GM19468 (cell line): ENCODE measurements at regions not wholly inside any gene's neighbourhood (a gene's known extent, or its start where the extent isn't known, plus 50 kb on each side); places are given as distances from the start of the nearest gene placed in this dataset.
"Not testable (repeated sequence)": the region's sequence is repeated elsewhere in the genome, so short reads cannot be mapped to it uniquely, and the experiment has no call there.

Experiments used
- ATAC-seq: cut with Tn5 transposase; IDR thresholded peaks from one replicate; pipeline ENCODE4 v1.9.1; 2021; ENCODE audit warnings: mild to moderate bottlenecking, moderate library complexity, moderate number of reproducible peaks; ENCODE audit not compliant: unreplicated experiment; ENCODE audit errors: extremely low read depth

DNA sequence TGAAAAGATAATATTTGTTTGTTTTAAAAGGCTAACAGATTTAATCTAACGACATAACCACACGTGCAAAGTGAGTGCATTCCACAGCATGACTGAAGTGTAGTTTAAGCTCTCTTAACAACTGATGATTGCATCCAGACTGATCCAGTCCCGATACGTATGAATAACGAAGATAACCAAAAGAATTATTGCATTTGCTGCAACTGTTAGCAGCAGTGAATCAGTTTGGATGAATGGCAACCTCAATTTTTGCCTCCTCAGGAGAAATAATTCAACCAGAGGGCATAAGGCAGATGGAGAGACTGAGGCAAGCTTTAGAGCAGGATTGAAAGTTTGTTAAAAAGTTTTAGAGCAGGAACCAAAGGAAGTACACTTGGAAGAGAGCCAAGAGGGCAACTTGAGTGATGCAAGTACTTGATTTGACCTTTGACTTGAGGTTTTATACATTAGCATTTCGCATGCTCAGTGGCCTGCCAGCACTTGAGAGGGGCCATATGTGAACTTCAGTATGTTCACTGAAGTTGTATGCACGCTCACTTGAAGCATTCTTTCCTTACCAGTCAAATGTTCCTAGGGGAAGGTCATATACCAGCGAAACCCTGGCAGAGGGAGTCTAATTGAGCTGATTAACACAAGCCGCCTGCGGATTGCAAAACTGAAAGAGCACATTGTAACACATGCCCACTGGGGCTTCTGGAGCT, 835.0 kb upstream of the PCDH20 start:
- ATAC-seq: no peak

DNA sequence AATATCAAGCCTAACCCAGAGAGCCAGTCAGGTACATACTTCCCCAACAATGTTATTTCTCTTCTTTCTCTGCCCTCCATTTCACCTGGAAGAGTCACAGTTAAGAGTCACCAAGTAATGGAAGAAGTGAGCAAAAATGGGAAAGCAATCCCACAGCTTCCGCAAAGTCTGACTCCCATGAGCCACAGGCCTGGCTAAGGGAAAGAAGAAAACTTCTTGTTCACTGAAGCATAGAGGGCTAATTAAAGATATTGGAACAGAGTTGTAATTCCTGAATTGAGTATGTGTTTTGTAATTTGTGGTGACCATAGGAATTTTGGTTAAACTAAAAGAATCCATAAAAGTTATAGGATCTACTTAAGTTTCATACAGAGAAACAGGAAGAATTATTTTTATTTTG, 830.9 kb upstream of the PCDH20 start:
- ATAC-seq: no peak

DNA sequence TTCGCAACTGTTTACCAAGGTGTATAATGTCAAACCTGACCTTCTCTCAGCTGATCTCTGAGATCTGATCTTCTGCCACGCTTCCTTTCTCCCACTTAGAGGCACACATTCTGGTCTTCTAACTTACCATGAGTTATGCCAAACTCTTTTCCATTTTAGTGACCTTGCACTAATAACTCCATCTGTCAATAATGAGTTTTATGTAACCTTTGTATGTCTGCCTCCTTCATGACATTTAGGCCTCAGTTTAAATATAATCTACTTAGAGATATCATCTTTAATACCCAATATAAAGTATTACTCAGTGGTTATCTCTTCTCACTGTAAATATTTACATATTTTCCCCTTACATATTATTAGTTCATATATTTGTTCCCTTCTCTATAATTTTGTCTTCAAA, 827.5 kb upstream of the PCDH20 start:
- ATAC-seq: no peak

DNA sequence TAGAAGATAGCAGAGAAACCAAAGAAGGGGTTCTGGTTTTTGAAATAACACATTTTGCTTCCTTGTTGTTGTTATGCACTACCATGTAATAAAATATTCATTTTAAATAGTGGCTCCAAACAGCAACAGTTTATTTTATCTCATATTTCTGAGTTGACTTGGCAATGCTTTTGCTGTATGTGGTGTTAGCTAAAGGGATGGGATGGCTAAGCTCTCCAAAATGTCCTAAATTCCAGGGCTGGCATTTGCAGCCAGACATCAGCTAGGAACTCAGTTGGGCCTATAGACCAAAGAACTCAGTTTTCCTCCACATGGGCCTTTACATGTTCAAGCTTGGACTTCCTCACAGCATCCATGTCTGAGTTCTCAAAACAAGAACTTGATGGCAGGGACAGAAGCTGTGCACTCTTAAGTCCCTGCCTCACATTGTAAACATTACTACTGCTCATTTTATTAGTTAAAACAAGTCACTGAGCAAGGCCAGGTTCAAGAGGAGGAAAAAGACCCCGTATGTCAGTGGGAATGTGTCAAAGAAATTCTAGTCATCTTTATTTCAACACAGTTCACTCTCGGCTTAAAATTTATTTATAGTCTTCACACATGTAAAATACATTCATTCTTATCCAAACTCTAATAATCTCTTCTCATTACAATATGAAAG, 819.3 kb upstream of the PCDH20 start:
- no peak for ATAC-seq

DNA sequence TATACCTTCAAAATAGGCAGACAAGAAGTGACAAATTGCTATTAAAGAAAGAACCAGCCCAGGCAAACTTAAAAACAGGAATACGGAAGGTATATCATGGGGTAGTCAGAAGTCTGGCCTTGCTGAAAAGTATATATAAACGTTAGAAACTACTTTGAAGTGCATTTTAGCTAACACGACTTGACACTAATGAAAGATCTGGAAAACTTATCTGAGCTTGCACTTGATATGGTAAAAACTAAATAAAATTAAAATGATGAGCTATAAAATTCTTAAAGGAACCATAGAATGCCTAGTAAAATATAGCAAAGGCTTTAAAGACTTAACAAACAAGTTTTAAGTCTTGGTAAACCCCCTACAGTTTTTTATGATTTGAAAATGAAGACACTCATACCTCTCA, 795.3 kb upstream of the PCDH20 start:
- ATAC-seq: no peak

DNA sequence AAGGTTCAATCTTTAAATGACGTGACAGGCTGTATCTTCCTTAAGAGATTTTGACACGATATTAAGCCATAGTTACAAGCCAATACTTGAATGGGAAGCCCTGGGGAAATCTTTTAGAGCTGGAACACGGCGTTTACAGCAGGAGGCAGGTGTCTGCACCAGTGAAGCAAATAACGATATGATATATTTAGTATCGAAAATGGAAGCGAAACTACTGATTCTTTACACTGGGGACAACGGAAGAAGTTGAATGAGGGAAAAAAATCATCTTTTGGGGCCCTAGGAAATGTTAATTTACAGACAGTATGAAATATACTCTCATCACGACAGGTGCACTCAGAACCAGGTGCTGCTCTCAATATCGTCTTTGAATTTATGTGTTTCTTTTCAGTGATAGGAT, 793.9 kb upstream of the PCDH20 start:
- no peak for ATAC-seq

DNA sequence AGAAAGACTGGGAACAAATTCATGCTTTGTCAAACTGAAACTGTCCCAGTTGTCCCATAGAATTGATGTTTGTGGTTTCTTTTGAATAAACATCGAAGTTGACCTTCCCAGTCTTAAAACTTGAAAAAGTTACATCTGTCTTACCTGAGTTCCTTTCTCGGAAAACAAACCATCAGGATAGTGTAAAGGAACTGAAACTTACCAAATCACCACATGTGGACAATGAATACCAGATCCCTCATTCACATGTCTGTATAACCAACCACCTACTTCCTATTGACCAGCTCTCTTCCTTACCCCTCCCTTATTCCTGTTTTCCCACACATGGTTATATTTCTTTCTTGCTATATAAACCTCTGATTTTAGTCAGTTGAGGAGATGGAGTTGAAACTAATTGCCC, 791.7 kb upstream of the PCDH20 start:
- no peak for ATAC-seq

DNA sequence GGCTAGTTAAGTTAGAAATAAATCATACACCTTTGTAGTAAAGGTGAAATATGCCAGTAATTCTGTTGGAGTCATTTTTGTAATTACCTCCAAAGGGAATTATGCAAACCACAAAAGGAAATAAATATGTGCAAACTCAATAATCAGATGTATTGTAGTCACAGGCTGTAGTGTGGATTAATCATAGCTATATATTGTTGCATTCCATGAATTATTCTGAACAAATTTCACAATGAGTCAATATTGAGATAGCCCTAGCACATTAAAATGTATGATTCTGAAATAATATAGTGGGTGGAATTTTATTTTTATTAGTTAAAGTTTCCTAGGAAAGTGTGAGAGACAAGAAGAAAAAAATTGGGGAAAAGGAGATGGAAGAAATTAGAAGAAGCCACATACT, 790.5 kb upstream of the PCDH20 start:
- no peak for ATAC-seq

DNA sequence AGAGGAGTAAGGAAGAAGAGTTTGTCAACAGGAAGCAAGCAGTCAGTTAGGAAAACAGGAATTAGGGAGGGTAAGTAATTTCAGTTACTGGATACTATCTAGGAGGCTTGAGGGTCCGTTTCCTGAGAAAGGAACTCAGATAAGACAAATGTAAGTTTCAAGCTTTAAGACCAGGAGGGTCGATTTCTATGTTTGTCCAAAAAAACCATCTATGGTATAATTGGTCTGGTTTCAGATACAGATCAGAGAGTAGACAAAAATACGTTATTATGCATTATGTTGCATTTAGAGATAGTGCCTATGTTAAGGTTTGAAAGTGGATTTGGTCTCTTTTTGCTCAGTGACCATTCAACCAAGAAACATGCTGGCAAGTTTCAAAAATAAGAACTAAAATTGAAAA, 789.6 kb upstream of the PCDH20 start:
- no peak for ATAC-seq

DNA sequence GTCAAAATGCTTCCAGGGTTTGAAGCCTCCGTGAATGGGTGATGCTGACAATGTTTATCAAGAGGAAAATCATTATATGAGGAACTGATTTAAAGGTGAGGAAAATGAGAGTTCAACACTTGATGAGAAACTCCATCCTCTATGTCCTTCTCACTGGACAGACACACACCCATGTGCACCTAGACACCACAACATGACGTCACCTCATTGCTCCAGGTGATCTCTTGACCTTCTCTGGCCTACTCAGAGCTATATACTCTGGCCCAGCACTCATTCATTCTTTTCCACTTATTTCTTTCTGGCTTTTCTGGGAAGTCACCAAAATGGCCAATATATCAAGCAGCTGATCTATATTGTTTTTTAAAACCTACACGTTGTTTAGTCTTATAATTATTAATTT, 778.7 kb upstream of the PCDH20 start:
- no peak for ATAC-seq

DNA sequence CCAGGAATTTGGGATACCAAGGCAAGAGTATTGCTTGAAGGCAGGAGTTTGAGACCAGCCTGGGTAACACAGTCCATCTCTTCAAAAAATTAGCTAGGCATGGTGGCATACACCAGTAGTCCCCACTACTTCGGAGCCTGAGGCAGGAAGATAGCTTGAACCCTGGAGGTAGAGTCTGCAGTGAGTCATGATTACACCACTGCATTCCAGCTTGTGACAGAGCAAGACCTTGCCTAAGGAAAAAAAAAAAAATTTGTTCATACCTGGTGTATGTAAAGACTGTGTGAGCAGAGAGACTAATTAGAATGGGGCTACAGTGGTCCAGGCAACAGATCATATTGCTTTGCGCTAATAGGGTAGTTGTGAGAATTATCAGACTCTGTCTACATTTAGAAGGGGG, 778.3 kb upstream of the PCDH20 start:
- no peak for ATAC-seq

DNA sequence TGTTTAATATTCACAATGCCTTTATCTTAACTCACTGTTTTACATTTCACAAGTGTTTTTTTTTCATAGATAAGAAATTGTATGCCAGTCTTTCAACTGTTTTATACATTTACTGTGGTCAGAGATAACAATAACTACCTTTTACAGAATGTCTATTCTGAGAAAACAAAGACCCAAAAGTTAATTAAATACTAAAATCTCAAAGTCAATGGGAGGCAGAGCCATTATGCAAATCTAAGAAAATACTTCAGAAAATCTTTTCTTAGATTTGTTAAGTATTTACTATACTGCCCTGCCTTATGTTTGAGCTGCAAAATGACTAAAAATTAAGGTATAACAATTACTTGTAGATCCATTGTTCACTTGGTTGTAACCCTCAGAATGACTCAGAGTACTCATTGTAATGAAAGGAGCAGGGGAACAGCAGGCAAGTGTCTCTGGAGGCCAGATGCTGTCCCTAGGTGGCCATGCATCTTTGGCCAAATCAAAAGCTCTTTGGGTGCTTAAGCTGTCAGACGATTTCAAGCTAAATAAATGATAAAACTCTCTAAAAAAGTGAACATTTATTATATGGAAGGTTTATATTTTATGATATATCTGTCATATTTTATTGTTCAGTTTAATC, 770.1 kb upstream of the PCDH20 start:
- ATAC-seq: no peak

DNA sequence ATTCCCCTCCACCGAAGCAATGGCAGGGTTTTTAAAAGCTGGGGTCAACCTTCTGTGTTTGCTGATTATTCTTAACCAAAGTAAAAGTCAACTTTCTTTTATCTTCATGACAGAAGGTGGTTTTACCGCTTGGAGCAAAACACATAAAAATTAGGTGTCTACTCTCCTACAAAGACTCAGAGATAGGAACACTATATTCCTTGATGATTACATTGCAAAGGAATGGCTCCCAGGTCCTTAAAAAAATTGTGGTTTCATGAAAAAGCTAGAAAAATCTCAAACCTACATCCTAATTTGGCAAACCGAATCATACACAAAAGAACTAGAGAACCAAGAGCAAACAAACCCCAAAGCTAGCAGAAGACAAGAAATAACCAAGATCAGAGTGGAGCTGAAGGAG, 760.4 kb upstream of the PCDH20 start:
- no peak for ATAC-seq

DNA sequence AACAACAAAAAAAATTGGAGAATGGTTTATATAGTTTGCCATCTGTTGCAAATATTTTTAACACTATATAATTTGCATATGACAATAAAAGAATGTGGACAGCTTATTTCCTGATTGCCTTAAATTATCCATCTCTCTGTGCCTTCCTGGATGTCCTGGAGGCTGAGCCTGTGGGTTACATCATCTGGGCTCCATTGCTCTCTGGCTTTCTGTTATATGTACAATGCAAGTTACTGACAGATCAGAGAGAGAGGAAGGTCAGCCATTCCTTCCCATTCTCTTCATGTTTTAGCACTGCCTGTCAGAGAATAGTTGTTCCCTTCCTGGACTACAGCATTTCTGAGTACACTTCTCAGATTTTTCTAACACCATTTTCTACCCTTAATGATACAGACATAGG, 758.3 kb upstream of the PCDH20 start:
- ATAC-seq: no peak

DNA sequence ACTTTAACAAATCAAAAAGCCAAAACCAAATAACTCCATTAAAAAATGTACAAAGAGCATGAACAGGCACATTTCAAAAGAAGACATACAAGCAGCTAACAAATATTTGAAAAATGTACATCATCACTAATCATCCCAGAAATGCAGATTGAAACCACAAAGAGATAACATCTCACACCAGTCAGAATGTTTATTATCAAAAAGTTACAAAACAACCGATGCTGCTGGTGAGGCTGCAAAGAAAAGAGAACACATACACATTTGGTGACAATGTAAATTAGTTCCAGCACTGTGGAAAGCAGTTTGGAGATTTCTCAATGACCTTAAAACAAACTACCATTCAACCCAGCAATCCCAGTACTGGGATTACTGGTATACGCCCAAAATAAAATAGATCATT, 756.0 kb upstream of the PCDH20 start:
- ATAC-seq: no peak

DNA sequence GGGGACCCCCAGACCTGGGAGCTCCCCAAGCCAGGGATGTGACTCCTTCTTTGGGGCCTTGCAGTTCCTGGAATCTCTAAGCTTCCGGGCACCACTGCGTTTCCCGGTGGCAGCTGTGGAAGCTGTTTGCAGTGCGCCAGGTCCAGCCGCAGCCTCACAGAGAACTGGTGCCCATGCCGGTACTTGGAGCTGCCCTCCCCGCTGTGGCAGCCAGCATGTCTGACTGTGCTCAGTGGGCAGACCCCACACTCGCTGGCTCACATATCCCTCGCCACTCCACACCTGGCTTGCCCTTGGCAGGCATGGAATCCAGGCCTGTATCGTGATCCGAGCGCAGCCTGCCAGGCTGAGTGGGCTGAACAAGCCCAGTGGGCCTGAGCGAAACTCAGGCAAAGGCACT, 753.2 kb upstream of the PCDH20 start:
- no peak for ATAC-seq

DNA sequence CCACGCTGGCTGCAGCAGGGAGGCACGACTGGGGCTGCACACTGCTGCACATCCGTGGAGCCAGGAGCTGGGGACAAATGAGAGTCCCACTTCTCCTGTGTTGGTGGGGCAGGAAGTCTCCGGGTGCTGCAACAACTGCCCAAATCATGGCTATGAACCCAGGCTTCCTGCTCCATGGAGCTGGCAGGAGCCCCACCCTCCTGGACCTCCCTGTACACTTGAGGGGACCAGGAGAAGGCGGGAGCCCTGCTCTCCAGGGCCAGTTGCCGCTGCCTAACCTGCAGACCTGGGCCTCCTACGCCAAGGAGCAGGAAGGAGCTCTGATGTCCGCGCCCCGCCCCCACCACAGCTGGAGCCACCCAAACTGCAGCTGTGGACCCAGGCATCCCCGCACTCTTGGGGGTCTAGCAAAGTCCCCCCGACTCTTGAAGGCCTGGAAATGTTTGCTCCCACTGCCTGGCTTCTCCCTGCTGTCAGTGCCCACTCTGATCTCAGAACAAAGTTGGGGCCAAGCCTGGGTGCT, 752.1 kb upstream of the PCDH20 start:
- ATAC-seq: no peak

DNA sequence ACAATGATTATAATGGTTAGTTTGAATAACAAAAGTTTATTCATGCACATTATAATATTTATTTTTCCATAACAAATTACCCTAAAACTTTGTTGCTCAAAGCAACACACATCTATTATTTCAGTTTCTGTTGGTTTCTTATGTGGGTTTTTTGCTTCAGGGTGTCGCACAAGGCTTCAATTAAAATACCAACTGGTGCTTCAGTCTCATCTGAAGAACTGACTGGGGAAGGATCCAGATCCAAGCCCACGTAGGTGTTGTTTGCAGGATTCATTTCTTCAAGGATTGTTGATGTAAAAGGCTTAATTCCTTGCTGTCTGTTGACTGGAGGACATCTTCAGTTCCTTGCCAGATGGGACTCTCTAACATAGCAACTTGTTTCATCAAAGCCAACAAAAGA, 747.2 kb upstream of the PCDH20 start:
- no peak for ATAC-seq

DNA sequence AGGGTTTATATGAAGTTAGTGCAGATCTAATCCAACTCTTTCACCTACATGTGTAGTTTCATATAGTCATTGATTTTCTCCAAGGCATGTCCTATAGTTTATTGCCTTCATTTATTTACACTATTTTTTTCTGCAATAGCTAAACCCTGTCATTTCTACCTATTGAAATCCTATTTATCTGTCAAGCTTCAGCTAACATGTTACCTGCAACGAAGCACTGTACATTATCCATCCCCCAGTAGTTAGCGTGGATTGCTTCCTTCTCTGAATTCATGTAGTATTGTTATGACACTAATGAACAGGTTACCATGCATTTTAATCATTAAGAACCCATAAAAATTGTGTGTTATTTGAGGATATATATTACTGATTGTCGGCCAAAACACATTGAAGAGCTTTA, 742.9 kb upstream of the PCDH20 start:
- ATAC-seq: no peak

DNA sequence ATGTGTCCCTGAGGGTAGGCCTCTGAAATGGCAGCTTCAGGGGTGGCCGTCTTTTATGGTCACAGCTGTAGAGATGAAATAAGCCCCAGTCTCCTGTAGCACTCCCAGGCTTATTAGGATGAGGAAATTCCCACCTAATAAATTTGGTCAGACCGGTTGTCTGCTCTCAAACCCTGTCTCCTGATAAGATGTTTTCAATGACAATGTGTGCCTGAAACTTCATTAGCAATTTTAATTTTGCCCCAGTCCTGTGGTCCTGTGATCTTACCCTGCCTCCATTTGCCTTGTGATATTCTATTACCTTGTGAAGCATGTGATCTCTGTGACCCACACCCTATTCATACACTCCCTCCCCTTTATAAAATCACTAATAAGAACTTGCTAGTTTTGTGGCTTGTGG, 736.1 kb upstream of the PCDH20 start:
- not testable (repeated sequence) for ATAC-seq

DNA sequence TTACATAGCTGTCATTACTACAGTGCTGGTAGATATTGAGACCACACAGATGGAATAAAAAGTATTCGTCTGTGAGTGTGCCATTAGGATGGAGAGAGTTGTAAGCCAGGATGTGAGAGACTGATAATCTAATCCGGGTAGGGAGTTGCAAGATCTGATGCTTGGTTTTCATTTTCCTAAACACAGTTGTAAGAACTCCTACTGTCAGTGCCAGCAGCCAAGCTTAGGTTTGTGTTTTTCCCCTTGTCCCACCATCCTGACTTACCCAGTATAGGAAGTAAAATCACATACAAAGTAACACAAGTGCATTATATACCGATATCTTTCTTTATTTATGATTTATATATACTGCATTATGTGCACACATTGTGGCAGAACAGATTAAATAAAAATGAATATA, 726.4 kb upstream of the PCDH20 start:
- ATAC-seq: no peak

DNA sequence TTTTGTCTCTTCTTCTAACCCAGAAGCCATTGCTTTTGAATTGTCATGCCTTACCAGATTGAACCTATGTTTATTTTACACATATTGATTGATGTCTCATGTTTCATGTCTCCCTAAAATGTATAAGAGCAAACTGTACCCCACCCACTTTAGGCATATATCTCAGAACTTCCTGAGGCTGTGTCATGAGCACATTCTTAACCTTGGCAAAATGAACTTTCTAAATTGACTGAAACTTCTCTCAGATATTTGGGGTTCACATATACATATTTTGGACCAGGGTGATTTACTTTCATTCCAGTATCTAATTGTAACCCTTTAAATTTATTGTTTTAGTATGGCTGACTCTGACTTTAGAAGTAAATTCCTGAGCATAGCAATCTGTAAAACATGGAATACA, 723.9 kb upstream of the PCDH20 start:
- no peak for ATAC-seq
